Stomach (tissue), 8 donors: ENCODE measurements at regions not wholly inside any gene's neighbourhood (a gene's known extent, or its start where the extent isn't known, plus 50 kb on each side); places are given as distances from the start of the nearest gene placed in this dataset.

Experiments used
- DNase-seq, 2 donors: peaks; one replicate each; pipeline versions ENCODE4 v3.0.0 to v3.0.0-alpha.2; 2013 to 2019
- H3K27ac ChIP-seq, 5 donors: fragments of 200-600 bp in 4 of 5; sonication (generic) in 4 of 5; one replicate each; pipeline ENCODE4 v1.5.1; 2013 to 2019; ENCODE audit warnings: mild to moderate bottlenecking in 1 of 5, moderate library complexity in 1 of 5
- H3K27me3 ChIP-seq, 3 donors: fragments of 200-600 bp; sonication (generic); one replicate each; pipeline ENCODE4 v1.5.1; 2017 to 2019; ENCODE audit warnings: mixed run types in 1 of 3
- H3K36me3 ChIP-seq, 4 donors: fragments of 200-600 bp; sonication (generic); 1 replicate in 3 of 4; 2 replicates in 1 of 4; pipeline ENCODE4 v1.5.1; 2016 to 2019
- H3K4me1 ChIP-seq, 4 donors: fragments of 200-600 bp; sonication (generic); one replicate each; pipeline ENCODE4 v1.5.1; 2016 to 2019
- H3K4me3 ChIP-seq, 4 donors: fragments of 200-600 bp; sonication (generic) in 3 of 4; one replicate each; pipeline ENCODE4 v1.5.1; 2016 to 2019; ENCODE audit warnings: mild to moderate bottlenecking in 1 of 4
- H3K9me3 ChIP-seq, 4 donors: fragments of 200-600 bp; sonication (generic); one replicate each; pipeline ENCODE4 v1.5.1; 2016 to 2019
- EP300 ChIP-seq: sonication (generic); formaldehyde crosslinking; IDR thresholded peaks from one replicate; pipeline ENCODE4 v1.6.1; 2017; ENCODE audit warnings: antibody characterized with exemption
- POLR2A ChIP-seq, 4 donors: fragments of 450-650 bp; IDR thresholded peaks; one replicate each; pipeline ENCODE4 v1.6.1; 2016; ENCODE audit warnings: antibody characterized with exemption in 4 of 4, control low read depth in 2 of 4, mild to moderate bottlenecking in 1 of 4, moderate library complexity in 1 of 4
- POLR2AphosphoS5 ChIP-seq, 3 donors: sonication (generic); formaldehyde crosslinking; IDR thresholded peaks; one replicate each; pipeline ENCODE4 v1.6.1; 2016; ENCODE audit warnings: antibody characterized with exemption in 3 of 3
- WGBS, 5 donors: extraction: QIAGEN DNeasy Blood & Tissue Kit in 3 of 5; methylation state at CpG; one replicate each; pipeline versions ENCODE4 v1.1.5 to v1.1.7; 2013 to 2018; 5-methylcytosine and 5-hydroxymethylcytosine counted together
- intact Hi-C: fragments of 100-400 bp; cut with DNase I; formaldehyde crosslinking; loops from one replicate; pipeline ENCODE4 v1.15.1; 2023; ENCODE audit warnings: low total_unique reads
- TF ChIP-seq, protein P1 (sequence below), 7 experiments: fragments of 450-650 bp in 4 of 7; fragments of 200-600 bp in 3 of 7; sonication (generic) in 3 of 7; IDR thresholded peaks; one replicate each; pipeline ENCODE4 v1.5.1; 2016 to 2019; ENCODE audit warnings: antibody characterized with exemption in 7 of 7, control low read depth in 2 of 7, mild to moderate bottlenecking in 1 of 7
- donor health status: healthy with polysubstance abuse.
- donor health status: Bipolar disorder and iron deficiency.
- donor health status: healthy.

DNA sequence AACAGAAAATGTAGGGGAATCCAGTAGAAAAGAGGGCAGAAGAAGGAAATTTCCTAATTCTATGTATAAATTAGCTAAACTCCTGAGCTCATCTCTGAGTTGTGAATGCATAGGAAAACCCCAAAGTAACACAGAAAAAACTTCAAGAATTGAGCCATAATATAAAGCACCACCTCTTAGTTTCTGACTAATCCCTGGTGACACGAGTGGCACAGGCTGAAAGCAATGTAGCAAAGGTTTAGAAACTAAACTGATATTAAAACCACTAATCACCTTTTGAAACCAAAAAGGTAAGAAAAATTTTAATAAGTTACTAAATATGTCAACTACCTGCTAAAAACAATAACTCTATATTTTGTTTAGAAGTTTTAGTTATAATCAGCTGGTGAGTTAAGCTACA is 255.6 kb upstream of the NECTIN3 start:
- WGBS, 5 donors: 33 to 63% (median 48%) methylated on average over 1 of the region's 1 CpG
- no peak for DNase-seq
- no peaks in the 10 kb centered on the region for H3K27me3 ChIP-seq
- no peak overlapping the region for H3K4me3 ChIP-seq
- no peaks in the 10 kb centered on the region for H3K9me3 ChIP-seq
- peaks cover 0 to 19% (median 7%) of the 10 kb centered on the region in 4 donors for H3K4me1 ChIP-seq
- no peaks in the 10 kb centered on the region for H3K36me3 ChIP-seq
- TF ChIP-seq EP300: no peak
- intact Hi-C loops: no loop called here
- H3K27ac ChIP-seq: peak overlapping the region in 1 of 5 donors; percentile 23

DNA sequence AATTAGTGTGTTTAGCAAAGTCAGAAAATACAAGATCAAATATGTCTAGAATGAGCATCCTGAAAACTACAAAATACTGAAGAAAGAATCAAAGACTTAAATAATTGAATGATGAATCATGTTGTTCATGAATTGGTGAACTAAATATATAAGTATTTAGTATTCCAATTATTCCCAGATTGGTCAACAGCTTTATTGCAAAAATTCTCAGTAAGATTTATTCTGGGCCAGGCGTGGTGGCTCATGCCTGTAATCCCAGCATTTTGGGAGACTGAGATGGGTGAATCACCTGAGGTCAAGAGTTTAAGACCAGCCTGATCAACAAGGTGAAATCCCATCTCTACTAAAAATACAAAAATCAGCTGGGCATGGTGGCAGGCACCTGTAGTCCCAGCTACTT is 250.0 kb upstream of the NECTIN3 start:
- DNase-seq: no peak
- no peak overlapping the region for H3K27ac ChIP-seq
- peaks cover 0 to 2% (median 0%) of the 10 kb centered on the region in 4 donors for H3K9me3 ChIP-seq
- TF ChIP-seq POLR2A (IDR thresholded peaks at IDR 0.05) (no peak), EP300 (no peak), POLR2AphosphoS5 (IDR thresholded peaks at IDR 0.05) (no peak)
- TF ChIP-seq, protein P1, sequence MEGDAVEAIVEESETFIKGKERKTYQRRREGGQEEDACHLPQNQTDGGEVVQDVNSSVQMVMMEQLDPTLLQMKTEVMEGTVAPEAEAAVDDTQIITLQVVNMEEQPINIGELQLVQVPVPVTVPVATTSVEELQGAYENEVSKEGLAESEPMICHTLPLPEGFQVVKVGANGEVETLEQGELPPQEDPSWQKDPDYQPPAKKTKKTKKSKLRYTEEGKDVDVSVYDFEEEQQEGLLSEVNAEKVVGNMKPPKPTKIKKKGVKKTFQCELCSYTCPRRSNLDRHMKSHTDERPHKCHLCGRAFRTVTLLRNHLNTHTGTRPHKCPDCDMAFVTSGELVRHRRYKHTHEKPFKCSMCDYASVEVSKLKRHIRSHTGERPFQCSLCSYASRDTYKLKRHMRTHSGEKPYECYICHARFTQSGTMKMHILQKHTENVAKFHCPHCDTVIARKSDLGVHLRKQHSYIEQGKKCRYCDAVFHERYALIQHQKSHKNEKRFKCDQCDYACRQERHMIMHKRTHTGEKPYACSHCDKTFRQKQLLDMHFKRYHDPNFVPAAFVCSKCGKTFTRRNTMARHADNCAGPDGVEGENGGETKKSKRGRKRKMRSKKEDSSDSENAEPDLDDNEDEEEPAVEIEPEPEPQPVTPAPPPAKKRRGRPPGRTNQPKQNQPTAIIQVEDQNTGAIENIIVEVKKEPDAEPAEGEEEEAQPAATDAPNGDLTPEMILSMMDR (IDR thresholded peaks at IDR 0.05): no peak
- no peaks in the 10 kb centered on the region for H3K27me3 ChIP-seq
- intact Hi-C loops: no loop called here
- no peak overlapping the region for H3K4me3 ChIP-seq
- H3K4me1 ChIP-seq: no peaks in the 10 kb centered on the region
- no peaks in the 10 kb centered on the region for H3K36me3 ChIP-seq
- WGBS, 5 donors: 83 to 100% (median 95%) methylated on average over 1 of the region's 1 CpG

DNA sequence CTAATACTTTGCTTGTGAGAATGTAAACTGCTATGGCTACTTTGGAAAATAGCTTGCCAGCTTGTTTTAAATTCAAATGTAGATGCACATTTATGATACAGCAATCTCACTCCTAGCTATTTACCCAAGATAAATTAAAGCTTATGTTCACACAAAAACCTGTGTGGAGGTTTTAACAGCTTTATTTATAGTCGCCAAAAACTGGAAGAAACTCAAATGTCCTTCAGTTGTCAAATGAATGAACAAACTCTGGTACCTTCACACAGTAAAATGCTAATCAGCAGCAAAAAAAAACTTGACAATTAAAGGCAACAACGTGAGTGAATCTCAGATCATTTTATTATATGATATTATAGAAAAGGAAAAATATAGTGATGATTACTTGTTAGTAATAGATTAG is 248.6 kb upstream of the NECTIN3 start:
- Histone ChIP-seq H3K4me1 (no peaks in the 10 kb centered on the region), H3K27me3 (no peaks in the 10 kb centered on the region), H3K9me3 (peaks cover 0 to 5% (median 0%) of the 10 kb centered on the region in 4 donors), H3K27ac (no peak overlapping the region), H3K4me3 (no peak overlapping the region), H3K36me3 (no peaks in the 10 kb centered on the region)
- TF ChIP-seq, protein P1 (IDR thresholded peaks at IDR 0.05): no peak
- TF ChIP-seq EP300: no peak
- no peak for TF ChIP-seq POLR2AphosphoS5 (IDR thresholded peaks at IDR 0.05)
- TF ChIP-seq POLR2A (IDR thresholded peaks at IDR 0.05): no peak
- 22 to 52% (median 33%) methylated on average over 2 of the region's 2 CpGs for WGBS, 5 donors
- intact Hi-C loops: no loop called here
- DNase-seq: no peak

DNA sequence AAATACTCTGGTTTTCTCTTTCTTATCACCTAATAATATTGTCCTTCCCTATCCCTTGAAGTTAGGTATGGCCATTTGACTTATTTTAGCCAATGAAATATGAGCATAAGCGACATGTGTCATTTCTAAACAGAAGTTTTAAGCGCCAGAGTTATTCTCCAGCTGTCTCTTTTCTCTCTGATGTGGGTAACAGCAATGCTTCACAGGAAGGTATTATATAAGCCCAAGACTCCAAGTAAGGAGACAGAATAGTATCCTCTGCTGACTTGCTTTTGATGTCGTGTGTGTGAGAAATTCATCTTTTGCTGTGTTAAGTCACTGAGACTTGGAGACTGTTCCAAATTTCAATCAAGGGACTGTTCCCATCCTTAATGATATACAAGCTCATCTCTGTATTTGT is 224.6 kb upstream of the NECTIN3 start:
- intact Hi-C loops: no loop called here
- no peaks in the 10 kb centered on the region for H3K9me3 ChIP-seq
- no peaks in the 10 kb centered on the region for H3K27me3 ChIP-seq
- no peaks in the 10 kb centered on the region for H3K4me1 ChIP-seq
- 51 to 77% (median 56%) methylated on average over 3 of the region's 3 CpGs for WGBS, 5 donors
- no peak overlapping the region for H3K4me3 ChIP-seq
- H3K36me3 ChIP-seq: no peaks in the 10 kb centered on the region
- no peak for DNase-seq
- H3K27ac ChIP-seq: no peak overlapping the region
- TF ChIP-seq POLR2A (IDR thresholded peaks at IDR 0.05): no peak
- TF ChIP-seq, protein P1 (IDR thresholded peaks at IDR 0.05): no peak

DNA sequence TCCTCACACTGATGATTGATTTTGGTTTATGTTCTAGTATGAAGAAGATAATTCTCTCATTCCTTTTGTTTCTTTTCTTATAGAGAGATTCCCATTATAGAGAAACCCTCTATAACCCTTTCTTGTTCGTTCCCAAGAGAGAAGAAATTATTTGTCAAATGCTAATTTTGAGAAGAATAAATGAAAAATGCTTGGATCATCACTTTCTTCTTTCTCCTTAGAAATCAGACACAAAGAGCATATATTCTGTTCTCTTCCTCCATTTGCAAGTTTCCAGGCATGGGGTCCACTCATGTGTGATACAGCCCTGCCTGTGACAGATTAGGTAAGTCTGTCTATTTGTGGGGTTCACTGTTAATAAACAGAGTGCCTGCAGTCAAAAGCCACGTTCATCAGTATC is 222.6 kb upstream of the NECTIN3 start:
- Histone ChIP-seq H3K27ac (no peak overlapping the region), H3K27me3 (no peaks in the 10 kb centered on the region), H3K4me3 (no peak overlapping the region), H3K4me1 (no peaks in the 10 kb centered on the region), H3K9me3 (no peaks in the 10 kb centered on the region), H3K36me3 (no peaks in the 10 kb centered on the region)
- intact Hi-C loops: no loop called here
- TF ChIP-seq, protein P1 (IDR thresholded peaks at IDR 0.05): no peak
- TF ChIP-seq EP300: no peak
- TF ChIP-seq POLR2A (IDR thresholded peaks at IDR 0.05): no peak
- TF ChIP-seq POLR2AphosphoS5 (IDR thresholded peaks at IDR 0.05): no peak
- 70 to 89% (median 81%) methylated on average over 2 of the region's 2 CpGs for WGBS, 5 donors
- DNase-seq: no peak
